ENCODE measurements at regions not wholly inside any gene's neighbourhood (a gene's known extent, or its start where the extent isn't known, plus 50 kb on each side); places are given as distances from the start of the nearest gene placed in this dataset.
"Not testable (repeated sequence)": the region's sequence is repeated elsewhere in the genome, so short reads cannot be mapped to it uniquely, and the experiment has no call there.

DNA sequence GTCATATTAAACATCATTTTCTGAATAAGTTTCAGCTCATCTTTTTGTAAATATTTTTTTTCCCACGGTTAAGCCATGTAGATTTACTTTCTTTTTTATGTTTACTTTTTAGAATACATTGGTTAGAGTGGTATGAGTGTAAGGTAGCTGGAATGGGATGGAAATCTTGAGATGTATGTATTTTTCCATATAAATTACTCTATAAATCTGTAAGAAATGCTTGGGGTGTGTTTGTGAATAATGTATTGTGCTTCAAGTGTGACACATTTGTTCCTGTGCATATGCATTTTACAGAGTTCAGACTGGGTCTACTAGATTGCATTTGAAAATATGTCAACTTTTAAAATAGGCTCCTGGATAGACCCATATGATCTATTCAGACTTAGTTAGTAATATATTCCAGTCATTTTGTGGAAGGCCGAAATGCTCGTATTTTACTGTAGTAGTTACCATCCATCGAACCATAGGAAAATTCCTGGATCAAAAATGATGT lies 756.8 kb downstream of the RAPGEF2 start:
- DNase-seq: no peak

DNA sequence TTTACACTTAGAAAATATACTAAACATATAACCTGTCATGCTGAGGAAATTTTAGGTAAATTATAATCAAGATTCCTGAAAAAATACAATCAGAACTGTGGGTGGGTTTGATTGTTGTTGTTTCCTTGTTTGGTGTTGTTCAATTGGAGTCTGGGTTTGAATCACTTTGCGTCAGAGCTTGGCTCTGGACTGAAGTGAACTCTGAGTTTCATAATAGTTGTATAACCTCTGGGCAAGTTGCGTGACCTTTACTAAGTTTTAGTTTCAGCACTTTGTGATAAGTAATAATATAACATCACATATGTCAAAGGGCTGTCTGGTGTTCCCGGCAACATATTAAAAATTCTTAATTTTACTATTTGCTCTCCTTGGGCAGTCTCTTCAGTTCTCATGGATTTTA lies 758.1 kb downstream of the RAPGEF2 start:
- DNase-seq: no peak

DNA sequence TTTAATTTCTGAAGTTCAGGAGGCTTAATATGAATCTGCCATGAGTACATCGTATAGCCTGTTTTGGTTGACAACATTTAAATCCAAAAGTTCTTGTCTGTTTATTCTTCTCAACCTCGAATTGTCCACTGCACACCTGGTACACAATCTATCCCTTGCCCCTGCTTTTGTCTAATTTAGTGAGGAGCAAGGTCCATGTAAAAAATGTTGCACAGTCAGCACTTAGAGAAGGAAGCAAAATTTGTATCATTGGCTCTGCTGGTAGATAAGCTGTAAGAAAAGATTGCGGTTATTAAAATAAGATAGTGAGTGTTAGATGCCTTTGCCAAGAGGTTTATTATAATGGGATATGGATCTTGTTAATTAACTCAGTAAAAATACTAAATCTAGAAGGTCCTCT lies 761.5 kb downstream of the RAPGEF2 start:
- DNase-seq: no peak

DNA sequence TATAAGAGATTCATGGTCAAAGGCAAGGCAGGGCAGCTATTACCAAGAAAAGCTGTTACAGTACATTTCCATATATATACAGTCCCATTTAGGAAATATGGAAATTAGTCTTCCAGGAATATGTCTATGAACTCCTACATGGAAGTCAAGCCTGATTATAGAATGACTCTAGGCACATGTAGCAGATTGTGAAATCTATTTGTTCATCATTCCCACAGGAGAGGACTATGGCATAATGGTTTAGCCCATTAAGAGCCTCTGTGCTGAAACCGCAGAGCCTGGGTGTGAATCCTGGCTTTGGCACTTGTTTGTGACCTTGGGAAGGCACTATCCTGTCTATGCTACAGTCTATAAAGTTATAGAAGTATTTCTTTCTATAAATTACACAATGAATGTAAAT lies 764.8 kb downstream of the RAPGEF2 start:
- no peak for DNase-seq

DNA sequence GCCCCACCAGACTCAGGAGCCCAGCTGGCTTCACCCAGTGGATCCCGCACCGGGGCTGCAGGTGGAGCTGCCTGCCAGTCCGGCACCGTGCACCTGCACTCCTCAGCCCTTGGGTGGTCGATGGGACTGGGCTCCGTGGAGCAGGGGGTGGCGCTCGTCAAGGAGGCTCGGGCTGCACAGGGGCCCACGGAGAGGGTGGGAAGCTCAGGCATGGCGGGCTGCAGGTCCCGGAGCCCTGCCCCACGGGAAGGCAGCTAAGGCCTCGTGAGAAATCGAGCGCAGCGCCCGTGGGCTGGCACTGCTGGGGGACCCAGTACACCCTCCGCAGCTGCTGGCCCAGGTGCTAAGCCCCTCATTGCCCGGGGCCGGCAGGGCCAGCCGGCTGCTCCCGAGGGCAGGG lies 766.1 kb downstream of the RAPGEF2 start:
- DNase-seq: not testable (repeated sequence)

DNA sequence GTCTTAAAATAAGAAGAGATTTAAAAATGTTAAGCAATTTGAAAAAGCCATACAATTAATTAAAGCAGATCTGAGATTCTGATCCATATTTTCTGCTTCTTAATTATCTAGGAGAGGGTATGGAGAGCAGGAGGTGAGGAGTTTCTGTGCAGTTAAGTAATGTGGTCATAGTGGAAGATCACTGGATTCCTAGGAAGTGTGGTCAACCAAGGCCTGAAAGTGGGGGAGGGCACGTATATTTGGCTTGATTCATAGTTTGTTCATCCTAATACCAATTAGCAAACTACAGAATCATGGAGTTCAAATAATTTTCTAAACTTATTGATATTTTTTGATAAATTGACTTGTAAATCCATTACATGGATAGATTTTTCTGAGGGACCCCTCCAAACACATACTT lies 768.3 kb downstream of the RAPGEF2 start:
- no peak for DNase-seq

DNA sequence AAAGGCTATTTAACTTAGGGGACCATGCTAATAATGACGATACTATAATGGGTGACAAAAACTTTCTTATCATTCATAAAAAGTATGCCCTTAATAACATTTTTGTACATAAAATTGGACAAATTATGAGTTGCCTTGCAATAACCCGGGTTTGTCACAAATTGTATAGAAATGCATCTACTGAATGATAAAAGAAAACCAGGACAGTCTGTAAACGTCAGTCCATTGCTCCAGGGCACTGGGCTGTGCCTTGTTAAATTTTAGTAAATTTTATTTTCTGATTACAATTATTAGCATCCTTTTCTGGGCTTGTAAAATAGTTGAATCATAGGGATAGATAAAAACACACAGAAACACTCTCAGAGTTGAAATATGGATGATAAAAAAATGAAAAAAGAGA lies 778.3 kb downstream of the RAPGEF2 start:
- DNase-seq: no peak

DNA sequence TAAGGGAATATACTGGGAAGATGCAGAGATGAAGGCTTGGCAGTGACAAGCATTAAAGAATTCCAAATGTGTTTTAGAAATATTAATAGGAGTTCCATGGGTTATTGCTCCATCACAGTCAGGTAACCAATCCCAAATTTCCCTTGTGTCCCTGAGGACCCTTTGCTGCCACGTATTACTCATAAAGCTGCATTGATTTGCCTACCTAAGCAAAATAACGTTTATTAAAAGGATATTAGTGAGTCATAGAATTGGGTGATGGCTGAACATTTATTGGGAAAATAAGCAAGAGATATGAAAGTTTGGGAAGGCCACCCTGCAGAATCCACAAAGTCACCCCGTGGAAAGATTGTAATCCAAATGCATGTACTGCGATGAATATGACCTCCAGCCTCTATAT lies 782.1 kb downstream of the RAPGEF2 start:
- no peak for DNase-seq

DNA sequence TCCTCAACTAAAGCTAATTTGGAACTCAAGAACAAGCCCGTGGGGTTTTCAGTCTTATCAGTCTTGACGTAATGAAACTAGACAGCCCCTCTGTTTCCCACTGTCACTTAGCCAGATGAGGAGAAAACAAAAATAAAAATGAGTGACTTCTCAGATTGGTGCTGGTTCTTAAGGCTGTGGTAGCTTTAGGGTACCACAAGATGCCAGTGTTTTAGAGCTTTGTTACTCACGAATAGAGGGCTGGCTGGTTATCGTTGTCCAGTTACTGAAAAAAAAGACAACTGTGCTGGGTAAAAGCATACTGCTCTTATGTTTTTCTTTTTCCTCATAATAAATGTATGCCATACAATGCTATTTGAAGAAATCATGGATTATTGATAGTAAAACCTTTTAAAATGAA lies 796.7 kb downstream of the RAPGEF2 start:
- no peak for DNase-seq

DNA sequence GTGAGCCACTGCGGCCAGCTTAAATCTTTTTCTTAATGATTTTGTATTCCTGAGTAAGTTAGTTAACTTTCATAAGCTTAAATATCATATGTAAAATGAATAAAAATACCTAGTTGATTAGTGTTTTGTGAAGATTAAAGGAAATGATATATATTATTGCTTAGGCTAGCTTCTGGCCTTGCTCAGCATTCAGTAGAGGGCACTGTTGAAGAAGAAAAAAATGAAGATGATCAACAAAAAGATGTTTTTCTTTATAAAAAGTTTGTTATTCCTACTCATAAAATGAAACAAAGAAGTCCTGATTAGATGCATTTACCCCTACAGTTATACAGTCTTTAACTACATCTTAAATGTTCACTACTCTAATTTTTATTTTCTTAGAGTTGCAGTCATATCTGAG lies 797.7 kb downstream of the RAPGEF2 start:
- DNase-seq: no peak

DNA sequence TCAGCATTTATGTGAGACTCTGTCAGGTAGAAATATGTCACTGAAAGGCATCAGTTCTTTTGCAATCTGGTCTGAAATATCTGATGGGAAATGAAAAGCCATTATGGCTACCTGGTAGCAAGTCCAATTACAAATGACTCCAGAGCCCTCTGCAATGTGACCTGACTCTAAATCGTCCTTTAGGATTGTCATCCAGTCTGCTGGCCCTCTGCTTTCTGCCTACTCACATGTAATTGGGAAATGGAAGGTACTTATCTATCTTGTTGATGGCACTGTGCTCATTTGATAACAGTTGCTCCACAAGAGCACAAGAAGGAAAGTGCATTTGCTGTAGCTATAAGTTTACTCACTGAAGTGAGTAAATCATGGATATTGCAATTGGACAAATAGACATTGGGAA lies 799.8 kb downstream of the RAPGEF2 start:
- DNase-seq: no peak

DNA sequence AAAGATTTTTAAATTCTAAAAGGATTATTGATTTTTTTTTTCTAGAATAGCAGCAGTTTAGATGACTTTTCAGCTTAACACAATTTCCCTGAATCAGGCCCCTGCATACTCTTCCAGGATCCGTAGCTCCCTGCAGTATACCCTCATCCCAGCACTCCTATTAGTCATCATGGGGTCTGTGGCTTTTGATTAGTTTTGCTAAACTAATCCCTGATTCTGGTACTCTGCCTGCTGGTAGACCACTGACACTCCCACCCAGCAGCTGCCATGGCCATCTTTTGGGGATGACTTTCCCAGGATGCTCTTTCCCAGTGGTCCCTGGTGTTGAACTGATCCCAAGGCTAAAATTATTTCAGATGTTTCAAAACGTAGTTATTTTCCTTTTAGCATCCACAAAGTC lies 802.0 kb downstream of the RAPGEF2 start:
- no peak for DNase-seq

DNA sequence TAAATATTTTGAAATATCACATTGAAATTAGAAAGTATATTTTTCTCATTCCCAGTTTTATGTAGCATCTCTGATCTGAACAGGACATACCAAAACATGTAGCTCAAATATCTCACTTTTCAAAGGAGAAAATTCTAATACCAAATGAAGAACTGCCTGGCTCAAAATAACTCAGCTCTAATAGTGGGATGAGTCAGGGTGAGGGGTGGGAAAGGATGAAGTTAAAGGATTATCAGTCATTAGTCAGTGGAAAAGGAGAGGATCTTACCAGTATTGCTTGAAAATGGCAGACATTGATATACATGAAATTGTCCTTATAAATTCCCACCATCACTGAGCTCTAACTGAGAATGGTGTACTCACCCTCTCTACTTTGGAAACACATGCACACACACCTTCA lies 803.2 kb downstream of the RAPGEF2 start:
- DNase-seq: no peak

DNA sequence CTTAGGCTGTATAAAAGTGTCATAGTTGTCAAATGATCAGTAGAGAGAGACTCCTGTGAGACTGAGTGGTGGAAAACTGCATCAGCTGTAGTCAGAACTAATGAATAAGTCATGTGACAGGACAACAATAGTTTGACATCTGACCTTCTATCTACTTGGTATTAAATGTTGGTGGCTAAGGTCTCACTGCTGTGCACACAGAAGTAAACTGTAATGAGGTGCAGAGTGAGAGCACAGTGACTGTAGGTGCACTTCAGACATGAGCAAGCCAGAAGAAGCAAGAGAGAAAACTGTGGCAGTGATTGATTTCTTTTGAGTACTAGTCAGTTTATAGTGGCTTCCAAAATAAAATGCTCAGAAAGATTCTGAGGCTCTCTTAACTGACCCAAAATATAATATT lies 803.6 kb downstream of the RAPGEF2 start:
- no peak for DNase-seq

DNA sequence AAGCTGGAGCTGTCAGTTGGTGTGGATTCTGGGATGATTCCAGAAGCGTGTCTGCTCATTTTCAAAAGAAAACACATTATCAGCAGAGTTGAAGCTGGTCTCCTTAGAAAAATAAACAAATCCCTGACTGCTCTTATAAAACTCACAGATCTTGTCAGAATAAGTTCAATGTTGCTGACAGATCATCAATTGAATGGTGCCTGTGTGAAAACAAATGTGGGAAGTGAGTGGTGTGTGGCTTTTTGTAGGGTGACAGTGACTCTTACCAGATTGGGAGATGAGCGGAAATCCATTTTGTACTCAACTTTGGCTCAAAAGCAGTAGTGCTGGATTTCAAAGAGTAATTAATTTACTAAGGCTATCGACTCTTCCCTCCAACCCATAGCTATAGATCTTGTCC lies 807.8 kb downstream of the RAPGEF2 start:
- DNase-seq: no peak

DNA sequence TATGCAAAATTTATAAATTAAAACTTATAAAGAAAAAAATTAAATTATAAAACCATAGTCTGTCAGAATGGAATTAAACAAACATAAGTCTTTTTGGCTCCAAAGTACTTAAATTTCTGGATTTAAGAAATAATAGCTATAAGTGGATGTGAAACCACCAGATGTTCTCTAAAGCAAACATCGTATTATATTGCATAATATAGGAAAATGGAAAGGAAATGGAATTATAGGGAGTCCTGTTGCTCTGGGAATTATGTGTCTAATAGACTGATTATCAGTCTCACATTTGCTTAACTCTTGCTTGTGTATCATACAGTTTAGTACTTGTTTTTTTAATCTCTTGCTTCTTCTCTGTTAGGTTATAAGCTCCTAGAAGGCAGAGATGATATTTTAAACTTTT lies 819.2 kb downstream of the RAPGEF2 start:
- no peak for DNase-seq

DNA sequence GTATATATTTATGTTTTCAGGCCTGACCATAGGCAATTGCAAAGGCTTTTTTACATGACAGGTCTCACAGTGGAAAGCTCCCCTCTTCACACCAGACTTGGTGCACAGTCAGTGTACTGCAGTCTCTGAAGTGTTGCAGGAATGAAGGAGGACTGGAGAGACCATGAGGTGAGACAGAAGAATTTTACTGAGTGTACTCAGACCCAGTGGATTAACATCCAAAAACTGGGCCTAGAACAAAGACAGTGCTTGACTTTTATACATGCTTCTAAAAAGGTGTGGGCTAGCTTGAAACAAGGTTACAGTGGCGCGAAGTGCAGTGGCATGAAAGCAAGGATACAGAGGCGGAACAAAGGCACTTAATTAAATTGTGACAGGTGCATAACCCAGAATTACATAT lies 822.9 kb downstream of the RAPGEF2 start:
- DNase-seq: no peak

DNA sequence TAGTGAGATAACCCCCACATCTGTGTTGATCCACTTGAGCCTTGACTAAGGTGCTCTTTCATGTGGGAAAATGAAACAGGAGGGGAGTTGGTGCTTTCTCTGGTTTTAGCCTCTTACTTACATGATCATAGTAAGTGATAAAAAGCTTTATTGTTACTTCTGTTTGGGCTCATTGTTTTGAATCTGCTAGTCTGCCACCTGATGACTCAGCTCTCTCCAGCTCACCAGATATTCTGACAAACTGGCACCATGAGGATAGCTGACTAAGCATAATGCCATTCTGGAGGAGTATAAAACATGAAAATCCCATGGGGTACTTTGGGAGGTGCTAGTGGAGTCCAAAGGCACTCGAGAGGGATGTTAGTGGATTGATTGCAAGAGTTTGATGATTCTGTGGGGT lies 824.0 kb downstream of the RAPGEF2 start:
- no peak for DNase-seq

DNA sequence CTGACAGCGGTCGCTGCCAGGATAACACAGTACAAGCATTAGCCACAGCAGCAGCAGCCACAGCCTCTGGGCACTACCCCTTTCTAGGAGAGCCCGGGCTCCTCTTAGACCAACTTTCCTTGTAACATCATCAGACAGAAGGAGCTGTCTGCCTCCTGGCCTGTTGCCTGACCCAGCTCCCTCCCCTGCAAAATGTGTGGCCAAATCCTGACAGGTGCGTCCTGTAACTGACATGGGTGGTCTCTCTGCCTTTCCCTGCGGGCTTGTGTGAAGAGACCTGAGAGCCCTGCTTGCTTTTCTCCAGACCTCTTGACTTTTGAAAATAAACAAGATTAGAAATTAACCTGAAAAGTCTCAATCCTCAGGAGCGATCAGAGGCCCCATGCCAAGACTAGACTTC lies 824.9 kb downstream of the RAPGEF2 start:
- no peak for DNase-seq

DNA sequence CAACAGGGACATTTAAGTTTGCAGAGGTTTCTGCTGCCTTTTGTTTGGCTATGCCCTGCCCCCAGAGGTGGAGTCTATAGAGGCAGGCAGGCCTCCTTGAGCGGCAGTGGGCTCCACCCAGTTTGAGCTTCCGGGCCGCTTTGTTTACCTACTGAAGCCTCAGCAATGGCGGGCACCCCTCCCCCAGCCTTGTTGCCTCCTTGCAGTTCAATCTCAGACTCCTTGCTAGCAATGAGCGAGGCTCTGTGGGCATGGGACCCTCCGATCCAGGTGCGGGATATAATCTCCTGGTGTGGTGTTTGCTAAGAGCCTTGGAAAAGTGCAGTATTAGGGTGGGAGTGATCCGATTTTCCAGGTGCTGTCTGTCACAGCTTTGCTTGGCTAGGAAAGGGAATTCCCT lies 831.7 kb downstream of the RAPGEF2 start:
- DNase-seq: not testable (repeated sequence)

DNA sequence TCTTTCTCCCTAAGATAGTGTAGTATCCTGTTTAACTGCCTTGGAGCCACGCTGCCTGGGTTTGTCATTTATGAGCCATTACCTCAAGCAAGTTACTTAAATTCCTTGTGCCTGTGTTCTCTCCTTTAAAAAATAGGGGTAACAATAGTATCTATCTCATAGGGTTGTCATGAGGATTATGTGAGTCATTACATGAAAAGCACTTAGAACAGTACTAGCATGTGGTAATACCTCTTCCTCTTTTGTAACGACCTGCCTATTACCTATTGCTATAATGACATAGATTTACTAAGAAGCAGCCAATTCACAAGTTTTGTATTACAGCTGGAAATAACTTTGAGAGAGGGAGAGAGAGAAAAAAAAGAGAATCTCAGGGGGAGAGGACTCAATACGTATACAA lies 834.7 kb downstream of the RAPGEF2 start:
- DNase-seq: no peak

DNA sequence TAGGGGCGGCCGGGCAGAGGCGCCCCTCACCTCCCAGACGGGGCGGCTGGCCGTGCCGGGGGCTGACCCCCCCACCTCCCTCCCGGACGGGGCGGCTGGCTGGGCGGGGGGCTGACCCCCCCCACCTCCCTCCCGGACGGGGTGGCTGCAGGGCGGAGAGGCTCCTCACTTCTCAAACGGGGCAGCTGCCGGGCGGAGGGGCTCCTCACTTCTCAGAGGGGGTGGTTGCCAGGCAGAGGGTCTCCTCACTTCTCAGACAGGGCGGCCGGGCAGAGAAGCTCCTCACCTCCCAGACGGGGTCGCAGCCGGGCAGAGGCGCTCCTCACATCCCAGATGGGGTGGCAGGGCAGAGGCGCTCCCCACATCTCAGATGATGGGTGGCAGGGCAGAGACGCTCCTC lies 836.8 kb downstream of the RAPGEF2 start:
- not testable (repeated sequence) for DNase-seq

DNA sequence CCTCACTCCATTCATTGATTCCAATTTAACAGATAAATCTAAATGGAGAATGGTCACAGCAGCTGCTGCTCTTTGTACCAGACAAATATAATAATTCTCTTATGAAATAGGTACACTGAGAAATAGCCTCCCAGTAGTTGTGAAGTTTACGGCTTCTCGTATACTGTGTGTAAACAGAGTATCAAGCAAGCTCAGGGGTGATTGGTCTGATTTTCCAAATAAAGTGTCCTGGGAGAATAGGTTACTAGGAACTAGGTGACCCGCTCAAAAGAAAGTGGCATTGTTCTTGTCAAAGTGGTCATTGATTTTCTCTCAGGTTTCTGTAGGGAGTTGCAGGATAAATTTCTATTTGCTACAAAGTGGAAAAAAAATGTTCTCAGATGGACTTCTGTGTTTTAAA lies 838.2 kb downstream of the RAPGEF2 start:
- DNase-seq: no peak

DNA sequence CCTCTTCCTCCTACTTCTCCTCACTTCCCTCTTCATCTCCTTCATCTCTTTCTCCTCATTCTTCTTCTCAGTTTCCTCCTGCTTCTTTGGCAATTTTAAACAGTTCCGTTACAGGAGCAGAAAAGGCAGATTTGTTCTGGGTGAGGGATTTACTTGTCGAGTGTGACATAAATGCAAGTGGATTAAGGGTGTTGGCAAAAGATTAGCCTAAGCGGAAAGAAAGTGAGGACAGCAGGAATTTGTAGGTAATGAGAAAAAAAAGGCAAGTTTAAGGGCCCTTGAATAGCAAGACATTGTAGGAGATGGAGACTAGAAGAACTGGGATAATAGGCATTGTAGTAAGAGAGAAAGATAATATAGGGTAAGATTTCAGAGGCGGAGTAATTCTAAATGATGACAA lies 841.6 kb downstream of the RAPGEF2 start:
- no peak for DNase-seq

DNA sequence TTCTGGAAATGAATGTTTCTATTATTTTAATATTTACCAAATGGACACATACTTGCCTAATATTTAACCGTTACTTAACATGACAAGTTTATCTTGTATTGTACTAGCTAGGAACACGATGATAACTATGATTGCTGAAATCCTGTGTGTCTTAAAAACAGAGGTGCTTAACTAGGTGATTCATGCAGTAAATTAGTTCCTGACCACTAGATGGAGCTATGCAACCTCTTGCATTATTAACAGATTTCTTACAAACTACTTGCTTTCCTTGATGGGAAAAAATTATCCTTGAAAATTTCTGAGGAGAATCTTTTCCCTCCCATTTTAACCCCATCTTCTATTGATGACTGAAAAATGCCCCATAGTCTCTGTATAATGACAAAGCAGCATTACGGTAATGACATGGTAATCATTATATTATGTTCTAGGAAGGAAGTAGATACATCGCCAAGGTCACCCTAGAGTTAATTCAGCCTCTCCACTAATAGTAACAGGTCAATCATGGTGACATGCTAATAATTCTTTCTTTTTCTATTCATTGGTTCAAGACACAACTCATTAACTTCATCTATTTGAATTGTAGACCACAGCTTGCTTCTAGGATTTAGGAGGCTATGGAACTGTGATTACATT lies 844.2 kb downstream of the RAPGEF2 start:
- no peak for DNase-seq

DNA sequence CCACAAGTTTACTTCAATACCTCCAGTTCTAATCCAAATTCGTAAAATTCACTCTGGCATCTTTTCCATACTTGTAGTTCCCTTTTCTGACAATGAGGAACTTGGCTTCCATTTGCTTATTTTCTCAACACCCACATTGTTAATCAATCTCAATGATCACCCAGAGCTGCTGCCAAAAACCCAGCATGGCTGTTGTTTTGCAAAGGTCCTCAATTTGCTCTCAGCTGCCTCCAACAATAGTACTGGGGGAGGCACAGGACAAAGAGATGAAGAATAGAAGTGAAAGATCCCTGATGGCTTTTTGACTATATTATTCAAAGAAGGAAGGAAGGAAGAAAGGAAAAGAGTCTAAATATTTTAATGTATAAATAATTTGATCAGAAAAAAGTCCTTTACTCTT lies 847.8 kb downstream of the RAPGEF2 start:
- no peak for DNase-seq
